RWPE1 (cell line): ENCODE measurements at regions not wholly inside any gene's neighbourhood (a gene's known extent, or its start where the extent isn't known, plus 50 kb on each side); places are given as distances from the start of the nearest gene placed in this dataset.

ENCODE experiments used
- CTCF ChIA-PET: fragments of 350-600 bp; sonication (Branson Sonifier 250); formaldehyde crosslinking; extraction: SDS; loops from one replicate; lab custom pipeline; 2021; lab: Yijun Ruan, JAX
- POLR2A ChIA-PET: fragments of 400-600 bp; formaldehyde crosslinking; extraction: SDS; loops from one replicate; lab custom pipeline; 2020; ENCODE audit warnings: antibody characterized with exemption; ENCODE audit not compliant: low non-redundant PET; lab: Yijun Ruan, JAX
- DNase-seq: peaks from one replicate; pipeline ENCODE4 v3.0.0; 2012; ENCODE audit warnings: low spot score
- H3K27ac ChIP-seq: fragments of 450-650 bp; 2 replicates; pipeline ENCODE4 v1.5.1; 2017
- TF ChIP-seq, protein P1 (sequence below): fragments of 450-650 bp; conservative IDR thresholded peaks from 2 replicates; pipeline ENCODE4 v1.5.1; 2017; ENCODE audit warnings: low read depth, mild to moderate bottlenecking

DNA sequence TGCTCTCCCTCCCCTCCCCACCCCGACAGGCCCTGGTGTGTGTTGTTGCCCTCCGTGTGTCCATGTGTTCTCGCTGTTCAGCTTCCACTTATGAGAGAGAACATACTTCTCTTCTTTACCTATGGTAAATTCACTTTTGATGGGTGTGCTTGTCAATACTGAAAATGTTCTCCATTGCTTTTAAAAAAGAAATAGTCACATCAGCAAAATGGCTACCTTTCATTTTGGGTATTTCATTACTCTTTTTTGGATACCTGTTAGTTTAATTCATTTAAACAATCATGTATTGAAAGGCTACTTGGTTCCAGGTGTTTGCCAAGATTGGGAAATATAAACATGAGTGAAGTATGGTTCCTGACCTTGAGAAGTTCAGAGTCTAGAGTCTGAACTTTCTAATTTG, 107.4 kb upstream of the PITX2 start:
- TF ChIP-seq, protein P1, sequence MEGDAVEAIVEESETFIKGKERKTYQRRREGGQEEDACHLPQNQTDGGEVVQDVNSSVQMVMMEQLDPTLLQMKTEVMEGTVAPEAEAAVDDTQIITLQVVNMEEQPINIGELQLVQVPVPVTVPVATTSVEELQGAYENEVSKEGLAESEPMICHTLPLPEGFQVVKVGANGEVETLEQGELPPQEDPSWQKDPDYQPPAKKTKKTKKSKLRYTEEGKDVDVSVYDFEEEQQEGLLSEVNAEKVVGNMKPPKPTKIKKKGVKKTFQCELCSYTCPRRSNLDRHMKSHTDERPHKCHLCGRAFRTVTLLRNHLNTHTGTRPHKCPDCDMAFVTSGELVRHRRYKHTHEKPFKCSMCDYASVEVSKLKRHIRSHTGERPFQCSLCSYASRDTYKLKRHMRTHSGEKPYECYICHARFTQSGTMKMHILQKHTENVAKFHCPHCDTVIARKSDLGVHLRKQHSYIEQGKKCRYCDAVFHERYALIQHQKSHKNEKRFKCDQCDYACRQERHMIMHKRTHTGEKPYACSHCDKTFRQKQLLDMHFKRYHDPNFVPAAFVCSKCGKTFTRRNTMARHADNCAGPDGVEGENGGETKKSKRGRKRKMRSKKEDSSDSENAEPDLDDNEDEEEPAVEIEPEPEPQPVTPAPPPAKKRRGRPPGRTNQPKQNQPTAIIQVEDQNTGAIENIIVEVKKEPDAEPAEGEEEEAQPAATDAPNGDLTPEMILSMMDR, result no peak
- ChIA-PET CTCF (interaction anchor here (0.7 kb wide), 1 partner anchor 713 kb away, joined by 3 read pairs; no protein-coding TSS in a partner anchor), POLR2A (no interaction called here)

GRCh38 chr4:110733901-110734300, 111.0 kb upstream of the PITX2 start:
- TF ChIP-seq, protein P1, result no peak
- DNase-seq, result no peak
- H3K27ac ChIP-seq, result no peak overlapping the region
- ChIA-PET CTCF (no interaction called here), POLR2A (no interaction called here)

More for the DNA sequence above, 107.4 kb upstream of the PITX2 start:
- DNase-seq, result no peak
- no peak overlapping the region for H3K27ac ChIP-seq

GRCh38 chr4:110735686-110736085, 112.8 kb upstream of the PITX2 start:
- no peak for DNase-seq
- POLR2A ChIA-PET, result no interaction called here
- CTCF ChIA-PET, result no interaction called here
- H3K27ac ChIP-seq, result no peak overlapping the region
- TF ChIP-seq, protein P1, result no peak

GRCh38 chr4:110737931-110738330, 115.1 kb upstream of the PITX2 start:
- no peak for DNase-seq
- CTCF ChIA-PET, result no interaction called here
- POLR2A ChIA-PET, result no interaction called here
- H3K27ac ChIP-seq, result no peak overlapping the region
- TF ChIP-seq, protein P1, result no peak

GRCh38 chr4:110742143-110742542, 119.3 kb upstream of the PITX2 start:
- DNase-seq, result no peak
- no peak overlapping the region for H3K27ac ChIP-seq
- CTCF ChIA-PET, result no interaction called here
- TF ChIP-seq, protein P1, result no peak
- POLR2A ChIA-PET, result no interaction called here

DNA sequence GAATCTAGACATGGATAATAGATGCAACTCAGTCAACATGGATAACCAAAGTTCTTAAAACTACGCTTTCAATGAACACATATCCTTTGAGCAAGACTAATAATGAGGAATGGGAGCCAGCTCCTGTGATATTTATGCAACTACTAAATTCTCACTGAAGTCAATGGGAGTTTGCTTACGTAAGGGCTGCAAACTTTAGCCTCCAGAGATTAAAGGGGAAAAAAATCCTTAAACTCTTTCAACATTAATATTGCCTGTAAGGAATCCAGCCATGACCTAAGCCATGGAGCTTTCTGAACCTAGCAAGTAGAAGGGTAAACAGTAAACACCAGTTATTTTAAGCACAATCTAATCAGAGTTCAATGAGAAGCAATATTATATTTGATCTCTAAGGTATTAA, 125.2 kb upstream of the PITX2 start:
- ChIA-PET CTCF (no interaction called here), POLR2A (no interaction called here)
- no peak overlapping the region for H3K27ac ChIP-seq
- TF ChIP-seq, protein P1, result no peak
- DNase-seq, result no peak

GRCh38 chr4:110751183-110751582, 128.3 kb upstream of the PITX2 start:
- CTCF ChIA-PET, result no interaction called here
- no peak for DNase-seq

More at GRCh38 chr4:110751183-110751582, 128.3 kb upstream of the PITX2 start:
- POLR2A ChIA-PET, result no interaction called here
- no peak overlapping the region for H3K27ac ChIP-seq
- TF ChIP-seq, protein P1, result no peak
